T-cell (primary cell): ENCODE measurements at regions not wholly inside any gene's neighbourhood (a gene's known extent, or its start where the extent isn't known, plus 50 kb on each side); places are given as distances from the start of the nearest gene placed in this dataset.

Source experiments
- ATAC-seq, 4 experiments: fragments of 200-7000 bp in 3 of 4; fragments of 150-1000 bp in 1 of 4; cut with Tn5 transposase; replicated peaks in 1 of 4; 1 replicate in 3 of 4; 2 replicates in 1 of 4; pipeline ENCODE4 v1.10.0; 2021; ENCODE audit warnings: moderate library complexity in 3 of 4, mild to moderate bottlenecking in 2 of 4, moderate number of reproducible peaks in 1 of 4
- CTCF ChIA-PET, 2 donors: fragments of 300-600 bp; sonication (Branson Sonifier 250); formaldehyde crosslinking; loops; one replicate each; lab custom pipeline; 2022; ENCODE audit warnings: antibody characterized with exemption in 2 of 2; lab: Charles Lee
- POLR2A ChIA-PET, 2 donors: fragments of 300-600 bp; sonication (Branson Sonifier 250); formaldehyde crosslinking; loops; one replicate each; lab custom pipeline; 2022; ENCODE audit warnings: antibody characterized with exemption in 2 of 2; lab: Charles Lee
- DNase-seq, 35 experiments: peaks; one replicate each; pipeline versions ENCODE4 v3.0.0 to v3.0.0-alpha.2; 2013 to 2023
- H3K27ac ChIP-seq: one replicate; pipeline ENCODE4 v1.5.1; 2013; ENCODE audit warnings: low read length
- H3K27me3 ChIP-seq, 2 experiments: replicated peaks in 1 of 2; 1 replicate in 1 of 2; 2 replicates in 1 of 2; pipeline versions ENCODE4 v1.6.1 to v1.7.0; 2013; ENCODE audit warnings: low read length in 1 of 2, mixed read lengths in 1 of 2; ENCODE audit not compliant: control insufficient read depth in 2 of 2, insufficient read depth in 2 of 2; ENCODE audit errors: extremely low read depth in 1 of 2
- H3K36me3 ChIP-seq, 2 donors: 1 replicate in 1 of 2; 2 replicates in 1 of 2; pipeline versions ENCODE4 v1.6.1 to v1.7.0; 2013; ENCODE audit warnings: low read length in 1 of 2; ENCODE audit not compliant: control insufficient read depth in 2 of 2, insufficient read depth in 1 of 2; ENCODE audit errors: extremely low read depth in 1 of 2
- H3K4me1 ChIP-seq, 2 experiments: 1 replicate in 1 of 2; 2 replicates in 1 of 2; pipeline versions ENCODE4 v1.6.1 to v1.7.0; 2013; ENCODE audit warnings: low read length in 2 of 2, mixed read lengths in 1 of 2; ENCODE audit not compliant: insufficient read depth in 2 of 2, control insufficient read depth in 1 of 2; ENCODE audit errors: extremely low read depth in 1 of 2
- H3K4me3 ChIP-seq, 2 donors: 1 replicate in 1 of 2; 2 replicates in 1 of 2; pipeline versions ENCODE4 v1.5.1 to v1.7.0; 2013; ENCODE audit warnings: mild to moderate bottlenecking in 2 of 2, low read length in 1 of 2, moderate library complexity in 1 of 2; ENCODE audit not compliant: control insufficient read depth in 1 of 2; ENCODE audit errors: extremely low read depth in 1 of 2
- H3K9me3 ChIP-seq: 2 replicates; pipeline ENCODE4 v1.7.0; 2013
- H3K27ac Mint-ChIP-seq, 2 donors: one replicate each; pipeline ENCODE4 v1.8.0; 2020 to 2021; ENCODE audit warnings: mild to moderate bottlenecking in 2 of 2, mixed read lengths in 2 of 2
- H3K27me3 Mint-ChIP-seq, 2 donors: one replicate each; pipeline ENCODE4 v1.8.0; 2021 to 2022; ENCODE audit warnings: mixed read lengths in 2 of 2
- H3K36me3 Mint-ChIP-seq: one replicate; pipeline ENCODE4 v1.8.0; 2021; ENCODE audit warnings: mixed read lengths
- H3K4me1 Mint-ChIP-seq, 3 donors: one replicate each; pipeline ENCODE4 v1.8.0; 2020 to 2022; ENCODE audit warnings: mixed read lengths in 3 of 3, mild to moderate bottlenecking in 1 of 3
- H3K4me3 Mint-ChIP-seq, 3 donors: one replicate each; pipeline ENCODE4 v1.8.0; 2020 to 2022; ENCODE audit warnings: mild to moderate bottlenecking in 3 of 3, mixed read lengths in 3 of 3, moderate library complexity in 3 of 3
- H3K9me3 Mint-ChIP-seq, 3 donors: one replicate each; pipeline ENCODE4 v1.8.0; 2020 to 2022; ENCODE audit warnings: mixed read lengths in 3 of 3
- WGBS: methylation state at CpG from one replicate; pipeline ENCODE4 v1.1.5; 2013; ENCODE audit warnings: missing lambda C conversion rate; ENCODE audit not compliant: insufficient coverage; 5-methylcytosine and 5-hydroxymethylcytosine counted together

DNA sequence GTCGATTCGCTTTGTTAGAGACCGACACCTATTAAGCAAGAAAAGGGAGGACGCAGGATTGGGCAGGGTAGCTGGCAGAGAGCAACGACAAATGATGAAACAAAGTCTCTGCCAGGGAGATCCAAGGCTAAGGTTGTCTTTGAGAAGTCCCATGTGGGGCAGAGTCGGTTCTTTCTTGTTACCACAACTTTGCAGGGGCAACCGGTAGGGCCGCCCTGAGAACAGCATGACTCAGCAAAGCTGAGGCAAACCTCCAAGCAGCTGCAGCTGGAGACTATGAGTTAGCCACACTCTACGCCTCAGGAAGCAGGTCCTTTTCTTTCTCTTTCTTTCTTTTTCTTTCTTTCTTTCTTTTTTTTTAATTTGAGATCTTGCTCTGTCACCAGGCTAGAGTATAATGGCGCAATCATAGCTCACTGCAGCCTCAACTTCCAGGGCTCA, 452.3 kb upstream of the ID2 start:
- peak in 32 of 35 experiments; percentile 5 to 47 (median 28) for DNase-seq
- WGBS: 50% methylated on average over 6 of the region's 10 CpGs
- Mint-ChIP-seq H3K36me3 (peaks cover 4% of the 10 kb centered on the region), H3K4me1 (peaks cover 10 to 11% (median 10%) of the 10 kb centered on the region in 3 donors), H3K4me3 (no peak overlapping the region), H3K9me3 (no peaks in the 10 kb centered on the region), H3K27ac (peak overlapping the region in 1 of 2 donors; percentile 50), H3K27me3 (peaks cover 0 to under 1% of the 10 kb centered on the region in 2 donors)
- no peaks in the 10 kb centered on the region for H3K27me3 ChIP-seq
- no peak overlapping the region for H3K4me3 ChIP-seq
- no peaks in the 10 kb centered on the region for H3K9me3 ChIP-seq
- H3K4me1 ChIP-seq: peaks cover 0 to 8% of the 10 kb centered on the region in 2 experiments
- peak; percentile 73 to 96 (median 76) for ATAC-seq
- H3K27ac ChIP-seq: no peak overlapping the region
- POLR2A ChIA-PET: interaction anchor here in 1 of 2 donors (0.6 kb wide), 2 partner anchors 108 to 242 kb away, joined by 3 to 9 read pairs; no protein-coding TSS in a partner anchor
- H3K36me3 ChIP-seq: no peaks in the 10 kb centered on the region
- CTCF ChIA-PET: interaction anchor here in 1 of 2 donors (0.6 kb wide), 1 partner anchor 1198 kb away, joined by 4 read pairs; no protein-coding TSS in a partner anchor

DNA sequence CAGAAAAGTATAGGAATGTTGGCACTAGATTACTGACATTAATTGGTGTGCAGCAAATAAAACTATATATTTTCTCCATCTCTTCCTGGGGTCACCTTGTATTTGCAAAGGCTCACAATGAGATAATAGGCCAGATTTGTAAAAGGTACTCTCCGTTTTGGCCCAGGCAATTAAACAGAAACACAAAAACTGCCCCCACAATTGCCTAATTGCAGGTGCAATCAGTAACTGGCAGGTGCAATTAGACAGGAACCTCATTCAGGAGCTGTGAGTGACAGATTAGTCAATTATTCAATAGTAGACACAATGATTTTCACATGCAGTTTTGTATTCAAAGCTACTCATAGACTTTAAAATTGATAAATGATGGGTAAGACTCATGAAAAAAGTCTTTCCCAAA, 451.4 kb upstream of the ID2 start:
- POLR2A ChIA-PET: no interaction called here
- Mint-ChIP-seq H3K4me1 (peaks cover 10 to 14% (median 10%) of the 10 kb centered on the region in 3 donors), H3K27ac (no peak overlapping the region), H3K27me3 (peaks cover 0 to 10% of the 10 kb centered on the region in 2 donors), H3K36me3 (peaks cover 4% of the 10 kb centered on the region), H3K9me3 (no peaks in the 10 kb centered on the region), H3K4me3 (no peak overlapping the region)
- no peak for ATAC-seq
- CTCF ChIA-PET: no interaction called here
- no peaks in the 10 kb centered on the region for H3K36me3 ChIP-seq
- H3K27me3 ChIP-seq: peaks cover 0 to 2% of the 10 kb centered on the region in 2 experiments
- no peak for DNase-seq
- WGBS: 60% methylated on average over 1 of the region's 1 CpG
- no peak overlapping the region for H3K27ac ChIP-seq
- no peaks in the 10 kb centered on the region for H3K9me3 ChIP-seq
- H3K4me3 ChIP-seq: no peak overlapping the region
- H3K4me1 ChIP-seq: peaks cover 0 to 8% of the 10 kb centered on the region in 2 experiments

GRCh38 chr2:8231902-8232301, 450.0 kb upstream of the ID2 start:
- peaks cover 0 to 2% of the 10 kb centered on the region in 2 experiments for H3K27me3 ChIP-seq
- Mint-ChIP-seq H3K4me3 (no peak overlapping the region), H3K9me3 (no peaks in the 10 kb centered on the region), H3K4me1 (peaks cover 10 to 14% (median 10%) of the 10 kb centered on the region in 3 donors), H3K36me3 (peaks cover 4% of the 10 kb centered on the region), H3K27me3 (peaks cover 1 to 14% of the 10 kb centered on the region in 2 donors), H3K27ac (no peak overlapping the region)
- no peaks in the 10 kb centered on the region for H3K9me3 ChIP-seq
- H3K4me3 ChIP-seq: no peak overlapping the region
- H3K36me3 ChIP-seq: no peaks in the 10 kb centered on the region
- ATAC-seq (no peak), DNase-seq (no peak)
- H3K27ac ChIP-seq: no peak overlapping the region
- WGBS: 83% methylated on average over 2 of the region's 3 CpGs
- H3K4me1 ChIP-seq: peaks cover 0 to 8% of the 10 kb centered on the region in 2 experiments
- ChIA-PET POLR2A (no interaction called here), CTCF (no interaction called here)

- WGBS: no CpG with 5 or more reads among the region's 1 CpG
- Histone ChIP-seq H3K27ac (no peak overlapping the region), H3K27me3 (peaks cover 0 to 2% of the 10 kb centered on the region in 2 experiments), H3K4me1 (peaks cover 0 to 8% of the 10 kb centered on the region in 2 experiments), H3K36me3 (no peaks in the 10 kb centered on the region), H3K4me3 (no peak overlapping the region), H3K9me3 (no peaks in the 10 kb centered on the region)
- ChIA-PET CTCF (no interaction called here), POLR2A (no interaction called here)
- H3K9me3 Mint-ChIP-seq: no peaks in the 10 kb centered on the region
- no peaks in the 10 kb centered on the region for H3K36me3 Mint-ChIP-seq
- H3K4me1 Mint-ChIP-seq: peaks cover 10 to 14% (median 10%) of the 10 kb centered on the region in 3 donors
- no peak for ATAC-seq
- peaks cover 1 to 19% of the 10 kb centered on the region in 2 donors for H3K27me3 Mint-ChIP-seq
- no peak overlapping the region for H3K4me3 Mint-ChIP-seq
- no peak for DNase-seq
- H3K27ac Mint-ChIP-seq: no peak overlapping the region
Observed at GRCh38 chr2:8232871-8233270, 449.0 kb upstream of the ID2 start.

DNA sequence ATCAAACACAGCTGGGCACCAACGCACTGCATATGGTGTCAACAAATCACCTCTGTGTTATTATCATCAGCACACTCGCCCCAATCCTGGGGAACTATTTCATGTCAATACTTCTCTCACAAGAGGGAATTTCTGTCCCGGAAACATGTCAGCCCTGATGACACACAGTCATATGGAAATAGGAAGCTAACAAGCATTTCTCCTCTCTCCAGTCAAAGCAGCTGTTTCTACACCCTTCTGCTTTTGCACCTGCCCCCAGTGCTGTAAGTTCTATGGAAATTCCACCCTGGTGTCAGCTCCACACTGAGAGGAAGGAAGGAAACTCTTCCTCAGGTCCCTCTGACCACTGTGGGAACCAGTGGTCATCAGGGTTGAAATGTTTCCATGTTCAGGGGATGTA, 447.6 kb upstream of the ID2 start:
- ChIA-PET POLR2A (no interaction called here), CTCF (no interaction called here)
- H3K27ac ChIP-seq: no peak overlapping the region
- H3K4me3 ChIP-seq: no peak overlapping the region
- H3K9me3 ChIP-seq: no peaks in the 10 kb centered on the region
- 100% methylated on average over 1 of the region's 3 CpGs for WGBS
- Mint-ChIP-seq H3K36me3 (no peaks in the 10 kb centered on the region), H3K4me1 (peaks cover 13 to 19% (median 14%) of the 10 kb centered on the region in 3 donors), H3K9me3 (no peaks in the 10 kb centered on the region), H3K27me3 (peaks cover 5 to 19% of the 10 kb centered on the region in 2 donors), H3K27ac (no peak overlapping the region), H3K4me3 (no peak overlapping the region)
- H3K36me3 ChIP-seq: no peaks in the 10 kb centered on the region
- ATAC-seq (no peak), DNase-seq (peak in 1 of 35 experiments; percentile 5)
- peaks cover 0 to 2% of the 10 kb centered on the region in 2 experiments for H3K27me3 ChIP-seq
- peaks cover 0 to 8% of the 10 kb centered on the region in 2 experiments for H3K4me1 ChIP-seq

GRCh38 chr2:8234757-8235374, 447.0 kb upstream of the ID2 start:
- peaks cover 0 to 2% of the 10 kb centered on the region in 2 experiments for H3K4me1 ChIP-seq
- H3K27me3 Mint-ChIP-seq: peaks cover 5 to 19% of the 10 kb centered on the region in 2 donors
- no peaks in the 10 kb centered on the region for H3K36me3 Mint-ChIP-seq
- no peak overlapping the region for H3K4me3 ChIP-seq
- WGBS: 52% methylated on average over 7 of the region's 13 CpGs
- no peak overlapping the region for H3K4me3 Mint-ChIP-seq
- DNase-seq: no peak
- ChIA-PET POLR2A (no interaction called here), CTCF (no interaction called here)
- H3K36me3 ChIP-seq: no peaks in the 10 kb centered on the region
- H3K27ac ChIP-seq: no peak overlapping the region
- no peaks in the 10 kb centered on the region for H3K9me3 Mint-ChIP-seq
- ATAC-seq: no peak
- no peak overlapping the region for H3K27ac Mint-ChIP-seq
- H3K27me3 ChIP-seq: peaks cover 0 to 2% of the 10 kb centered on the region in 2 experiments
- peaks cover 13 to 18% (median 13%) of the 10 kb centered on the region in 3 donors for H3K4me1 Mint-ChIP-seq
- no peaks in the 10 kb centered on the region for H3K9me3 ChIP-seq
